ENCODE measurements at regions not wholly inside any gene's neighbourhood (a gene's known extent, or its start where the extent isn't known, plus 50 kb on each side); places are given as distances from the start of the nearest gene placed in this dataset.

DNA sequence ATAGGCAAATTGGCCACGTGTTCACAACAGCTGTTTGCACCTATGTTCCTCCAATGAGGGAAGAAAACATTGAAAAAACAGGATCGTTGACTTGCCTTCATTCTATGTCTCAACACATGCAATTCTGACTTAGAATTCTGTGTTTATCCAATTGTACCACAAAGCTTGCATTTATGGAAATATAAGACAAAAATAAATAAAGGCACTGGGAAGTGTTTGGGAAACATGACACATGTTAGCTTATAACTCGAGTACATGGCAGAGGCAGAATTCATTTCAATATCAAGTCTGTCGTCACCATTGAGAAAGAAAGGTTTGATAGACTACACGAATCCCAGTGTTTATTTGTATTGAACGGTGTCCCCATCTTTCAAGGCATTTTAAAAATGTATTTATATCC is 291.2 kb downstream of the AHR start:
- TF ChIP-seq POLR2AphosphoS5 (IDR thresholded peaks at IDR 0.05; ENCODE audit: low read depth, low read length) (no peak), POLR2A (IDR thresholded peaks at IDR 0.05; ENCODE audit: low read depth, low read length) (no peak), TAF1 (IDR thresholded peaks at IDR 0.05; ENCODE audit: low read depth, low read length) (no peak), SPI1 (IDR thresholded peaks at IDR 0.05; ENCODE audit: low read depth, low read length) (no peak), PAX5 (IDR thresholded peaks at IDR 0.05; ENCODE audit: insufficient read depth, low read length, severe bottlenecking) (no peak)
